ENCODE measurements at regions not wholly inside any gene's neighbourhood (a gene's known extent, or its start where the extent isn't known, plus 50 kb on each side); places are given as distances from the start of the nearest gene placed in this dataset.

DNA sequence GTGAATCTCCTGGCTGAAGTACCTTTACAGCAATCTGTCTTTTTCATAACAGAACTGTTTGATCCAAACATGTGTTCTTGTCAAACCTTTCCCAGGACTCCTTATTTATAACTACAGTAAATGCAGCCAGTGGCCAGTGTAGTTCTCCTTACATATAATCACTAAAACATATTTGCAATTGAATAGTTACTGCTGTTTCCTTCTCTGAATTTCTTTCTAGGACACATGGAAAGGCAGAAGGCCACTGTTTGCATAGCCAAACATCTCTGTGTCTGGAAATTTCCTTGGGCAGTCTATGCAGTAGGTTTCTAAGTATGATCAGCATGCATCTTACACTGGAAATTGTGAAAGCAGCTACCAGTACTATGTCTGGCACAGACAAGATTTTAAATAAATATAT lies 57.4 kb upstream of the COL3A1 start:
- intact Hi-C loops (cut with micrococcal nuclease): no loop called here
- no peaks in the 10 kb centered on the region for H3K36me3 Mint-ChIP-seq
- no peaks in the 10 kb centered on the region for H3K9me3 ChIP-seq (ENCODE audit: control insufficient read depth in 2 of 3, low read length in 3 of 3)
- no peaks in the 10 kb centered on the region for H3K36me3 ChIP-seq (ENCODE audit: control insufficient read depth in 2 of 3, insufficient read depth in 3 of 3, low read length in 3 of 3)
- H3K4me3 Mint-ChIP-seq: no peak overlapping the region
- peaks cover 0 to 8% (median 0%) of the 10 kb centered on the region in 11 donors for H3K9me3 Mint-ChIP-seq
- H3K27me3 Mint-ChIP-seq: no peaks in the 10 kb centered on the region
- DNase-seq (no peak), ATAC-seq (no peak)
- POLR2A ChIA-PET: no interaction called here
- no peak overlapping the region for H3K27ac ChIP-seq (ENCODE audit: low read depth, low read length)
- H3K4me3 ChIP-seq (ENCODE audit: low read length): no peak overlapping the region
- H3K4me1 ChIP-seq (ENCODE audit: control insufficient read depth in 2 of 2, insufficient read depth in 2 of 2, low read length in 2 of 2): no peaks in the 10 kb centered on the region
- H3K4me1 Mint-ChIP-seq: no peaks in the 10 kb centered on the region
- CTCF ChIA-PET: no interaction called here
- no peaks in the 10 kb centered on the region for H3K27me3 ChIP-seq (ENCODE audit: control insufficient read depth in 2 of 2, insufficient read depth in 2 of 2, low read length in 2 of 2)
- H3K27ac Mint-ChIP-seq: no peak overlapping the region

DNA sequence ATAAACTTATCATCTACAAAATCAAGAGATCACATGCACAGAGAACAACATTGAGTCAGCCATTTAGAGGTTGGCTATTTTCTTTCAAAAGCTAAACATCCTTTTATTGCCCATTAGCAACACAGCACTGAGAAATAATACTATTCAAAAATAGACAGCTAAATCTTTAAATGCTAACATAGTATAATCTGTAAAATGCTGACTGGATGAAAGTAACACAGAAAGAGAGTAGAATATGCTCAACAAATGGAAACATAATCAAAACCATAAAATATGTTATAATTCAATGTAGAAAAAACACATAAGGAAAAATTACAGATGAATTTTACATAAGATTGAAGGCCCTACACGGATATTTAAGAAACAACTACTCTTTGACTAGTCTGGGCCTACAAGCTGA lies 56.5 kb upstream of the COL3A1 start:
- ChIA-PET POLR2A (no interaction called here), CTCF (interaction anchor here (0.5 kb wide), 1 partner anchor 1370 kb away, joined by 3 read pairs; no protein-coding TSS in a partner anchor)
- ATAC-seq (no peak), DNase-seq (no peak)
- Mint-ChIP-seq H3K27me3 (no peaks in the 10 kb centered on the region), H3K4me1 (no peaks in the 10 kb centered on the region), H3K9me3 (peaks cover 0 to 8% (median 0%) of the 10 kb centered on the region in 11 donors), H3K36me3 (no peaks in the 10 kb centered on the region), H3K4me3 (no peak overlapping the region), H3K27ac (no peak overlapping the region)
- H3K36me3 ChIP-seq (ENCODE audit: control insufficient read depth in 2 of 3, insufficient read depth in 3 of 3, low read length in 3 of 3): no peaks in the 10 kb centered on the region
- no peak overlapping the region for H3K4me3 ChIP-seq (ENCODE audit: low read length)
- H3K27ac ChIP-seq (ENCODE audit: low read depth, low read length): no peak overlapping the region
- no peaks in the 10 kb centered on the region for H3K9me3 ChIP-seq (ENCODE audit: control insufficient read depth in 2 of 3, low read length in 3 of 3)
- no peaks in the 10 kb centered on the region for H3K27me3 ChIP-seq (ENCODE audit: control insufficient read depth in 2 of 2, insufficient read depth in 2 of 2, low read length in 2 of 2)
- intact Hi-C loops (cut with micrococcal nuclease): no loop called here
- H3K4me1 ChIP-seq (ENCODE audit: control insufficient read depth in 2 of 2, insufficient read depth in 2 of 2, low read length in 2 of 2): no peaks in the 10 kb centered on the region

DNA sequence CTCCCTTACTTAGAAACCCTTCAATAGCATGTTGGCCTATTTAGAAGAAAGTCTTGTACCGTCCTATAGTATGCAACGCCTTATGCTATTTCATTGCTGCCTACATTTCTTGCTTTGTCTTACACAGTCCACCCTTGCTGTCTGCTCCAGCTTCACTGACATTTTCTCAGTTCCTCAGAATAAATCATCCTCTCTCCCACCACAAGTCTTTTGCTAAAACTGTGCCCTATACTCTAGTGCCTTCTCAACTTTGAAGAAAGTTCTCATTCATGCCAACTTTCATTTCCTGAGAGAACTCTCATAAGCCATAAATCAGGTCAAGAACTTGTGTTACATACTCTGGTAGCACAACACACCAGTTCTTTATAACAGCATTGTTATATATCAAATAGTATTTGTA lies 54.3 kb upstream of the COL3A1 start:
- Histone ChIP-seq H3K4me3 (ENCODE audit: low read length) (no peak overlapping the region), H3K27me3 (ENCODE audit: control insufficient read depth in 2 of 2, insufficient read depth in 2 of 2, low read length in 2 of 2) (no peaks in the 10 kb centered on the region), H3K9me3 (ENCODE audit: control insufficient read depth in 2 of 3, low read length in 3 of 3) (no peaks in the 10 kb centered on the region), H3K27ac (ENCODE audit: low read depth, low read length) (no peak overlapping the region), H3K36me3 (ENCODE audit: control insufficient read depth in 2 of 3, insufficient read depth in 3 of 3, low read length in 3 of 3) (no peaks in the 10 kb centered on the region), H3K4me1 (ENCODE audit: control insufficient read depth in 2 of 2, insufficient read depth in 2 of 2, low read length in 2 of 2) (no peaks in the 10 kb centered on the region)
- no peak overlapping the region for H3K4me3 Mint-ChIP-seq
- ChIA-PET POLR2A (no interaction called here), CTCF (no interaction called here)
- no peak for DNase-seq
- H3K4me1 Mint-ChIP-seq: no peaks in the 10 kb centered on the region
- no peaks in the 10 kb centered on the region for H3K36me3 Mint-ChIP-seq
- peaks cover 0 to 10% (median 2%) of the 10 kb centered on the region in 11 donors for H3K9me3 Mint-ChIP-seq
- H3K27me3 Mint-ChIP-seq: no peaks in the 10 kb centered on the region
- no peak for ATAC-seq
- H3K27ac Mint-ChIP-seq: no peak overlapping the region
- intact Hi-C loops (cut with micrococcal nuclease): no loop called here

DNA sequence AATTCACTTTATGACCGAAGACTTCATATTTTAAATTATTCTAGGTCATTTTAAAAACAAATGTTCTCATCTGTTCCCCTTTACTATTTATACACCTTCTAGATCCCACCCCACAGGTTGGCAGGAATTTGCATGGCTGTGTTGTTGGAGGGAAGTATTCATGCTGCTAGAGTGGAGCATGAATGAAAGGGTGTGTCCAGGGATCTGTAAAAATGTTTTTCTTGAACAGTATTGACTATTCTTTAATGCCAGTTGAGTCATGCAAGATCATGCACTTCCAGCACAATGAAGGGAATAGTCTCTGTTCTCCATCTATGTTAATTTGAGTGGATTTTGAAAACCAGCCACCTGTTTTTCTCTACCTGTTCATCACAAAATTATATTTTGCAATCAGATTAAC lies 52.0 kb upstream of the COL3A1 start:
- intact Hi-C loops (cut with micrococcal nuclease): no loop called here
- H3K27me3 ChIP-seq (ENCODE audit: control insufficient read depth in 2 of 2, insufficient read depth in 2 of 2, low read length in 2 of 2): no peaks in the 10 kb centered on the region
- Mint-ChIP-seq H3K9me3 (peaks cover 0 to 17% (median 8%) of the 10 kb centered on the region in 11 donors), H3K4me1 (no peaks in the 10 kb centered on the region), H3K27me3 (no peaks in the 10 kb centered on the region), H3K4me3 (no peak overlapping the region), H3K36me3 (no peaks in the 10 kb centered on the region), H3K27ac (no peak overlapping the region)
- H3K36me3 ChIP-seq (ENCODE audit: control insufficient read depth in 2 of 3, insufficient read depth in 3 of 3, low read length in 3 of 3): no peaks in the 10 kb centered on the region
- POLR2A ChIA-PET: no interaction called here
- H3K9me3 ChIP-seq (ENCODE audit: control insufficient read depth in 2 of 3, low read length in 3 of 3): no peaks in the 10 kb centered on the region
- CTCF ChIA-PET: no interaction called here
- no peak overlapping the region for H3K4me3 ChIP-seq (ENCODE audit: low read length)
- H3K4me1 ChIP-seq (ENCODE audit: control insufficient read depth in 2 of 2, insufficient read depth in 2 of 2, low read length in 2 of 2): no peaks in the 10 kb centered on the region
- H3K27ac ChIP-seq (ENCODE audit: low read depth, low read length): no peak overlapping the region
- no peak for DNase-seq
- ATAC-seq: no peak

Measured in naive thymus-derived CD4-positive, alpha-beta T cell (primary cell).